ENCODE measurements at regions not wholly inside any gene's neighbourhood (a gene's known extent, or its start where the extent isn't known, plus 50 kb on each side); places are given as distances from the start of the nearest gene placed in this dataset.

GRCh38 chr6:165726965-165727381 lies 63.9 kb upstream of the PDE10A start:
- no peak for DNase-seq (ENCODE audit: low read depth)
- H3K4me3 ChIP-seq (ENCODE audit: low read depth, low read length): no peak overlapping the region
- no peak for TF ChIP-seq CTCF (IDR thresholded peaks at IDR 0.05; ENCODE audit: low read depth, low read length, missing control alignments)

- DNase-seq (ENCODE audit: low read depth): no peak
- no peak for TF ChIP-seq CTCF (IDR thresholded peaks at IDR 0.05; ENCODE audit: low read depth, low read length, missing control alignments)
- H3K4me3 ChIP-seq (ENCODE audit: low read depth, low read length): no peak overlapping the region
Measured at GRCh38 chr6:165726290-165726875, 63.3 kb upstream of the PDE10A start.

- TF ChIP-seq CTCF (IDR thresholded peaks at IDR 0.05; ENCODE audit: low read depth, low read length, missing control alignments): no peak
- H3K4me3 ChIP-seq (ENCODE audit: low read depth, low read length): no peak overlapping the region
- DNase-seq (ENCODE audit: low read depth): no peak
Measured at GRCh38 chr6:165725201-165725600, 62.2 kb upstream of the PDE10A start.

GRCh38 chr6:165723326-165723725 lies 60.3 kb upstream of the PDE10A start:
- TF ChIP-seq CTCF (IDR thresholded peaks at IDR 0.05; ENCODE audit: low read depth, low read length, missing control alignments): no peak
- no peak for DNase-seq (ENCODE audit: low read depth)
- H3K4me3 ChIP-seq (ENCODE audit: low read depth, low read length): no peak overlapping the region

- no peak for DNase-seq (ENCODE audit: low read depth)
- no peak overlapping the region for H3K4me3 ChIP-seq (ENCODE audit: low read depth, low read length)
- no peak for TF ChIP-seq CTCF (IDR thresholded peaks at IDR 0.05; ENCODE audit: low read depth, low read length, missing control alignments)
Measured at GRCh38 chr6:165722022-165722421, 59.0 kb upstream of the PDE10A start.

- DNase-seq (ENCODE audit: low read depth): no peak
- no peak overlapping the region for H3K4me3 ChIP-seq (ENCODE audit: low read depth, low read length)
- TF ChIP-seq CTCF (IDR thresholded peaks at IDR 0.05; ENCODE audit: low read depth, low read length, missing control alignments): no peak
Measured at GRCh38 chr6:165721356-165721755, 58.3 kb upstream of the PDE10A start.

- TF ChIP-seq CTCF (IDR thresholded peaks at IDR 0.05; ENCODE audit: low read depth, low read length, missing control alignments): no peak
- no peak overlapping the region for H3K4me3 ChIP-seq (ENCODE audit: low read depth, low read length)
- no peak for DNase-seq (ENCODE audit: low read depth)
Measured at GRCh38 chr6:165718491-165718891, 55.5 kb upstream of the PDE10A start.

Data from GM12864 (cell line).